ENCODE measurements at regions not wholly inside any gene's neighbourhood (a gene's known extent, or its start where the extent isn't known, plus 50 kb on each side); places are given as distances from the start of the nearest gene placed in this dataset.
"Not testable (repeated sequence)": the region's sequence is repeated elsewhere in the genome, so short reads cannot be mapped to it uniquely, and the experiment has no call there.

- TF ChIP-seq EZH2phosphoT487, EZH2, CTCF (IDR thresholded peaks at IDR 0.05): not testable (repeated sequence)
Observed at GRCh38 chr5:126058392-126058791, 364.8 kb upstream of the GRAMD2B start.
